ENCODE measurements at regions not wholly inside any gene's neighbourhood (a gene's known extent, or its start where the extent isn't known, plus 50 kb on each side); places are given as distances from the start of the nearest gene placed in this dataset.
A peak's percentile ranks its signal among the peaks of the same experiment; 100 is the strongest.

GRCh38 chr5:97418462-97418861 lies 235.4 kb upstream of the RIOK2 start:
- no peak for DNase-seq (ENCODE audit: low read depth)
- TF ChIP-seq CTCF (conservative IDR thresholded peaks at IDR 0.05; ENCODE audit: low read depth, low read length) = no peak
- H3K4me3 ChIP-seq (ENCODE audit: low read length) = no peak overlapping the region

GRCh38 chr5:97420646-97421045 lies 237.6 kb upstream of the RIOK2 start:
- no peak overlapping the region for H3K4me3 ChIP-seq (ENCODE audit: low read length)
- DNase-seq (ENCODE audit: low read depth) = no peak
- TF ChIP-seq CTCF (conservative IDR thresholded peaks at IDR 0.05; ENCODE audit: low read depth, low read length) = no peak

GRCh38 chr5:97422678-97423077 lies 239.6 kb upstream of the RIOK2 start:
- H3K4me3 ChIP-seq (ENCODE audit: low read length) = no peak overlapping the region
- TF ChIP-seq CTCF (conservative IDR thresholded peaks at IDR 0.05; ENCODE audit: low read depth, low read length) = no peak
- no peak for DNase-seq (ENCODE audit: low read depth)

DNA sequence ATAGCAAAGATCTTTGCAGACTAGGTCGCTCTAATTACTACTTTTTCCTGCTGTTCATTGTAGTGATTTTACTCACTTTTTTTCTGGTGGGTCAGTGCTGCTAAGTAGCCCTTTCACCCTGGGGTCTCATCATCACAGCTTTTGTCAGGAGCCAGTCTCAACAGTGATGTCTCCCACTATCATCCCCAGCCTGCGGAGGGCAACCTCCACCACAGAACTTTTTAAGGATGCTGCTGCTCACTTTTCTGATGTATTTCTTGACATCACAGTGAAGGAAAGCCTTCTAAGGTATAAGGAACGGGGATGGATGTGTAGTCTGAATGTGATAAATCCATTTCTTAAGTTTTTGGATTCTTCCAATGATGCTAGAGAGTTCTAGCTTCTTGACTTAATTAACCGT lies 242.5 kb upstream of the RIOK2 start:
- DNase-seq (ENCODE audit: low read depth) = no peak
- peak; percentile 48 for TF ChIP-seq CTCF (conservative IDR thresholded peaks at IDR 0.05; ENCODE audit: low read depth, low read length)

GRCh38 chr5:97427235-97427634 lies 244.2 kb upstream of the RIOK2 start:
- DNase-seq (ENCODE audit: low read depth) = no peak
- H3K4me3 ChIP-seq (ENCODE audit: low read length) = no peak overlapping the region
- TF ChIP-seq CTCF (conservative IDR thresholded peaks at IDR 0.05; ENCODE audit: low read depth, low read length) = no peak

More for the DNA sequence above, 242.5 kb upstream of the RIOK2 start:
- no peak overlapping the region for H3K4me3 ChIP-seq (ENCODE audit: low read length)

GRCh38 chr5:97434021-97434420 lies 251.0 kb upstream of the RIOK2 start:
- no peak overlapping the region for H3K4me3 ChIP-seq (ENCODE audit: low read length)
- TF ChIP-seq CTCF (conservative IDR thresholded peaks at IDR 0.05; ENCODE audit: low read depth, low read length) = no peak
- DNase-seq (ENCODE audit: low read depth) = no peak

- no peak overlapping the region for H3K4me3 ChIP-seq (ENCODE audit: low read length)
- DNase-seq (ENCODE audit: low read depth) = no peak
- TF ChIP-seq CTCF (conservative IDR thresholded peaks at IDR 0.05; ENCODE audit: low read depth, low read length) = no peak
These were observed 253.4 kb upstream of the RIOK2 start for GRCh38 chr5:97436405-97436804.

All from retinal pigment epithelial cell (primary cell).